ENCODE measurements at regions not wholly inside any gene's neighbourhood (a gene's known extent, or its start where the extent isn't known, plus 50 kb on each side); places are given as distances from the start of the nearest gene placed in this dataset.

- Histone ChIP-seq H3K79me2 (no peaks in the 10 kb centered on the region), H3K4me3 (ENCODE audit: low read depth, low read length) (no peak overlapping the region), H3K4me1 (no peaks in the 10 kb centered on the region), H3K27me3 (ENCODE audit: control insufficient read depth, insufficient read depth, low read length) (no peaks in the 10 kb centered on the region), H3K9me3 (ENCODE audit: control insufficient read depth, low read length) (no peaks in the 10 kb centered on the region), H3K27ac (no peak overlapping the region), H3K4me2 (ENCODE audit: low read length) (no peak overlapping the region), H3K9ac (no peak overlapping the region), H2AFZ (no peak overlapping the region), H3K36me3 (ENCODE audit: control insufficient read depth, insufficient read depth, low read length) (no peaks in the 10 kb centered on the region)
- no peak for TF ChIP-seq CTCF (IDR thresholded peaks at IDR 0.05)
These were observed 171.8 kb upstream of the PARP11 start for GRCh38 chr12:4044736-4045730.

- Histone ChIP-seq H3K27ac (no peak overlapping the region), H3K9me3 (ENCODE audit: control insufficient read depth, low read length) (no peaks in the 10 kb centered on the region), H3K4me1 (no peaks in the 10 kb centered on the region), H3K27me3 (ENCODE audit: control insufficient read depth, insufficient read depth, low read length) (no peaks in the 10 kb centered on the region), H3K79me2 (no peaks in the 10 kb centered on the region), H3K4me2 (ENCODE audit: low read length) (no peak overlapping the region), H3K4me3 (ENCODE audit: low read depth, low read length) (no peak overlapping the region), H2AFZ (no peak overlapping the region), H3K36me3 (ENCODE audit: control insufficient read depth, insufficient read depth, low read length) (no peaks in the 10 kb centered on the region), H3K9ac (no peak overlapping the region)
- TF ChIP-seq CTCF (IDR thresholded peaks at IDR 0.05): no peak
These were observed 170.9 kb upstream of the PARP11 start for GRCh38 chr12:4044101-4044500.

GRCh38 chr12:4041187-4041885 lies 168.1 kb upstream of the PARP11 start:
- Histone ChIP-seq H3K79me2 (no peaks in the 10 kb centered on the region), H2AFZ (no peak overlapping the region), H3K4me2 (ENCODE audit: low read length) (no peak overlapping the region), H3K4me1 (peaks cover 8% of the 10 kb centered on the region), H3K27ac (no peak overlapping the region), H3K27me3 (ENCODE audit: control insufficient read depth, insufficient read depth, low read length) (no peaks in the 10 kb centered on the region), H3K9ac (no peak overlapping the region), H3K36me3 (ENCODE audit: control insufficient read depth, insufficient read depth, low read length) (no peaks in the 10 kb centered on the region), H3K4me3 (ENCODE audit: low read depth, low read length) (no peak overlapping the region), H3K9me3 (ENCODE audit: control insufficient read depth, low read length) (no peaks in the 10 kb centered on the region)
- TF ChIP-seq CTCF (IDR thresholded peaks at IDR 0.05): no peak

GRCh38 chr12:4039931-4040330 lies 166.7 kb upstream of the PARP11 start:
- H3K4me1 ChIP-seq: peaks cover 13% of the 10 kb centered on the region
- H3K79me2 ChIP-seq: no peaks in the 10 kb centered on the region
- no peak overlapping the region for H3K4me2 ChIP-seq (ENCODE audit: low read length)
- no peaks in the 10 kb centered on the region for H3K9me3 ChIP-seq (ENCODE audit: control insufficient read depth, low read length)
- no peak overlapping the region for H3K9ac ChIP-seq
- no peak for TF ChIP-seq CTCF (IDR thresholded peaks at IDR 0.05)
- H3K36me3 ChIP-seq (ENCODE audit: control insufficient read depth, insufficient read depth, low read length): no peaks in the 10 kb centered on the region
- no peaks in the 10 kb centered on the region for H3K27me3 ChIP-seq (ENCODE audit: control insufficient read depth, insufficient read depth, low read length)
- H3K27ac ChIP-seq: no peak overlapping the region
- H3K4me3 ChIP-seq (ENCODE audit: low read depth, low read length): no peak overlapping the region
- H2AFZ ChIP-seq: no peak overlapping the region

Data from parathyroid adenoma (tissue), 2 donors.